Inferior parietal cortex (tissue), 1 donor: ENCODE measurements at regions not wholly inside any gene's neighbourhood (a gene's known extent, or its start where the extent isn't known, plus 50 kb on each side); places are given as distances from the start of the nearest gene placed in this dataset.
A peak's percentile ranks its signal among the peaks of the same experiment; 100 is the strongest.
"Not testable (repeated sequence)": the region's sequence is repeated elsewhere in the genome, so short reads cannot be mapped to it uniquely, and the experiment has no call there.

ENCODE experiments used
- DNase-seq: peaks from one replicate; pipeline ENCODE4 v3.0.0-alpha.2; 2016; ENCODE audit errors: extremely low spot score

DNA sequence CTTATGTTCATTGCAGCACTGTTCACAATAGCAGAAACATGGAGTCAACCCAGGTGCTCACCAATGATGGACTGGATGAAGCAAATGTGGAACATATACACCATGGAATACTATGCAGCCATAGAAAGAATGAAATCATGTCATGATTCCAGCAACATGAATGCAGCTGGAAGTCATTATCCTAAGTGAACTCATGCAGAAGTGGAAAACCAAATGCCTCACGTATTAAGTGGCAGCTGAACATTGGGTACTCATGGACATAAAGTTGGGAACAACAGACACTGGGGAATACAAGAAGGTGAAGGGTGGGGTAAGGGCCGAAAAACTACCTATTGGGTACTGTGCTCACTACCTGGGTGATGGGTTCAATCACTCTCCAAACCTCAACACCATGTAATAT lies 915.9 kb downstream of the UQCRFS1 start:
- DNase-seq = no peak

DNA sequence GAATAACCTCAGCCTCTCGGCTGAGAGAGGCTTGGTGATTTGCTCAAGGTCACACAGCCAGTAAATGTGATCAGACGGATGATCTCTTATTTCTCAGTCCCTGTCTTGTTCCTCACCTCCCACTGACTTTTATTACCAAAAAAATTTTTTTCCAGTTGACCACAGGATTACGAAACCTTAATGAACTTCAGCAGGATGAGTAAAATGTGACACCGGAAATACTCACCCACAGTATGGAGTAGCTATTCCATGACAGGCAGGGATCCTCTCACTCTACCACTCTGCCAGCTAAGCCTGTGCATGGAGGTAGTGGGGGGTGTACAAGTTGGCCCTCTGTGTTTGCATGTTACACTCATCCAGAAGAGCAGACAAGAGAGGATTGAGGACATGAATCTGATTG lies 916.4 kb downstream of the UQCRFS1 start:
- DNase-seq = no peak

DNA sequence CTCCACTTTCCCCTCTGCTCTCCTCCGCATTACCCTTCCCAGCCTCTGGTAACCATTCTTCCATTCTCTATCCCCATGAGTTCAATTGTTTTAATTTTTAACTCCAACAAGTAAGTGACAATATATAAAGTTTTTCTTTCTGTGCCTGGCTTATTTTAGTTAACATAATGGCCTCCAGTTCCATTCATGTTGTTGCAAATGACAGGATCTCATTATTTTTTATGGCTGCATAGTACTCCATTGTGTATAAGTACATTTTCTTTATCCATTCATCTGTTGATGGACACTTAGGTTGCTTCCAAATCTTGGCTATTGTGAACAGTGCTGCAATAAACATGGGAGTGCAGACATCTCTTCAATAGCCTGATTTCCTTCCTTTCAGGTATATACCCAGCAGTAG lies 918.0 kb downstream of the UQCRFS1 start:
- DNase-seq = not testable (repeated sequence)

DNA sequence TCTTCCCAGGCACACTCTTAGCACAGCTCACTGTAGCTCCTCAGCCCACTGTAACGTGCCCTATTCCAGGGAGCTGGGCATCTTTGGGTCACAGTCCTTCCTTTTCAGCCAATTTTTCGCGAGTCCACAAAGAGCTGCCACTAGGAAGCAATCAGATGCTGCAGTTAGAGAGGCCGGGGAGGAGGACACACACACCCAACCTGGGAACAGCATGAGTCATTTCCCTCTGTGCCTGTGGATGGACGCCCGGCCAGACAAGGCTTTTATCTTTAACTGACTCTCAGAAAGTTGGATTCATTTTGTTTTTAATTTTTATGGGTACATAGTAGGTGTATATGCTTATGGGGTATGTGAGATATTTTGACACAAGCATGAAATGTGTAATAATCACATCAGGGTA lies 918.6 kb downstream of the UQCRFS1 start:
- DNase-seq = no peak

DNA sequence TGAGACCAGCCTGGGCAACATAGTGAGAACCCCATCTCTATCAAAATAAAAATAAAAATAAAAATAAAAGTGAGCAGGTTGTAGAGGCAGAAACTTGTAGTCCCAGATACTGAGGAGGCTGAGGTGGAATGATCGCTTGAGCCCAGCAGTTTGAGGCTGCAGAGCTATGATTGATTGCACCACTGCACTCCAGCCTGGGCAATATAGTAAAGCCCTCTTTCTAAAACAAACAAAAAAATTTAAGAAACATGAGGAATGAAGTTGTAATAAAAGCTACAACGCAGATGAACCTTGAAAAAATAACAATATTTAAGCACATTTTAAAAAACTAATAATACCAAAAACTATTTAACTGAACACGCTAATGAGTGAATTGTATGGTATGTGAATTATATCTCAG lies 919.3 kb downstream of the UQCRFS1 start:
- no peak for DNase-seq

DNA sequence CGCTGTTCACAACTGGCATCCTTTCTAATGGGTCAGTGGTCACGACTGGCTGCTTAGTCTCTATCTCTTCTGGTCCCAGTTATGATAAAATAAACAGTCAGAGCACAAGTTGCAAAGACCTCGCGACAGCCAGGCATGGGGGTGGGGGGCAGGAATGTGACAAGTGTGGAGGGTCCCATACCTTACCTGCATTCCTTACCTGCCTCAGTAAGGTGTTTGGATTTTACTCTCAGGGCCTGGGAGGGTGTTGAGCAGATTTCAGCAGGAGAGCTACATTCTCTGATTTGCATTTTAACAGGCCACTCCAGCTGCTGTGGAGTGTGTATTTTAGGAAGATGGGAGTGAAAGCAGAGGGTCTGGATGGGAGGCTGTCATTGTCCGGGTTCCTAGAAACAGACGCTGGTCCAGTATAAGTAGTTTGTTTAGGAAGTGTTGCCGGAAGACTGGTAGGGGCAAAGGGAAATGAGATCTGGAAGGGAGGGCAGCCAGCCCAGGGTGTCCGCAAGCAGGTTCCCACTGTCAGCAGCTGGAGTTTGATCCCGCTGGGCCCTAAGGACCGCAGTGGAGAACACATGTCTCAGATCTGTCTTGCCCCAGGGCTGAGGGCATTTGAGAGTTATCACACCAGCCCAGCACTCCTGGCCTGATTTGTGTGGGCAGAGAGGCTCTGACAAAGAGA lies 920.0 kb downstream of the UQCRFS1 start:
- no peak for DNase-seq

DNA sequence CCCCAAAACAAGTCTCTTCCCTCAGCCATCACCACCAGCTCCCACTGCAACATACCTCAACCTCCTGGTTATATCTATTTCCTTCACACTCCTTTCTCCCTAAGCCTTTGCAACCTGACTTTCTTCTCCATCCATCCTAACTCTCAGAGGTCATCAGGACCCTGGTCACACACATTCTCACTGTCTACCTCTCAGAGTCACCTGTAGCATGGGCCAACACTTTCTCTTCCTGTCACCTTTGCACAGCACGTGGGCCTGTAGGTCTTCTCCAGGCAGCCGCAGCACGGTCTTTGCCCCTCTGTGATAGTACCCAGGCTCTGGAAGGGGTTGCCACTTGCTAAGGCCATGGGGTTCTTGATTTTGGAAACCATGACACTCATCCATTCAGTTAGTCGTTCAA lies 921.1 kb downstream of the UQCRFS1 start:
- no peak for DNase-seq

DNA sequence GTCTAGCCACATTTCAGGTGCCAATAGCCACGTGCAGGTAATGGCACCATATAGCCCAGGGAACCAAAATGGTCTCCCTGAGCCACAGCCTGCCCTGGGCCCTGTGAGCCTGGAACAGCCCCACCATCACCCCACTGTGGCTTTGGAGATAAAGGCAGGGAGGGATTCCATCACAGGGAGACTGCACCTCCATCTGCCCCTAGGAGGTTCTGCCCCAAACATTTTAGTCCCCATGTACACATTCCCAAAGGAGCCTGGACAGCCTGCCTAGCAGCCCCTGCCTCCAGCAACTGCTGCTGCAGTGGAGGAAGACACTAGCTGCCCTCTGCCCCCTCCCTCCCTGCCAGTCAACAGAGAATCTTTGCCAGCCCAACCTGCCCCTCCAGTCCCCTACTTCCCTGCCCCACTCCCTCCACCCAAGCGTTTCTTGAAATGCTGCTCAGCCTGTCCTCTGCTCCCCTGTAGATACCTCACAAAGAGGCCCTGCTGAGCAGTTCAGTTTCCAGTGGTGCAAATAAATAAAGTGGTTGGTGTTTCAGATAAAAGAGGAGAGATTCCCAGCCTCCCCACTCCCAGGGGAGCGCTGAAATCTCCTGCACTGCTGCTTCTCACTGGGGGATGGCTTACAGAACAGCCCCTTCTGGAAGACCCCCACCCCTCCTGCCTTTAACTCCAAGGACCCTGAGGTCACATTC lies 921.8 kb downstream of the UQCRFS1 start:
- DNase-seq = no peak

DNA sequence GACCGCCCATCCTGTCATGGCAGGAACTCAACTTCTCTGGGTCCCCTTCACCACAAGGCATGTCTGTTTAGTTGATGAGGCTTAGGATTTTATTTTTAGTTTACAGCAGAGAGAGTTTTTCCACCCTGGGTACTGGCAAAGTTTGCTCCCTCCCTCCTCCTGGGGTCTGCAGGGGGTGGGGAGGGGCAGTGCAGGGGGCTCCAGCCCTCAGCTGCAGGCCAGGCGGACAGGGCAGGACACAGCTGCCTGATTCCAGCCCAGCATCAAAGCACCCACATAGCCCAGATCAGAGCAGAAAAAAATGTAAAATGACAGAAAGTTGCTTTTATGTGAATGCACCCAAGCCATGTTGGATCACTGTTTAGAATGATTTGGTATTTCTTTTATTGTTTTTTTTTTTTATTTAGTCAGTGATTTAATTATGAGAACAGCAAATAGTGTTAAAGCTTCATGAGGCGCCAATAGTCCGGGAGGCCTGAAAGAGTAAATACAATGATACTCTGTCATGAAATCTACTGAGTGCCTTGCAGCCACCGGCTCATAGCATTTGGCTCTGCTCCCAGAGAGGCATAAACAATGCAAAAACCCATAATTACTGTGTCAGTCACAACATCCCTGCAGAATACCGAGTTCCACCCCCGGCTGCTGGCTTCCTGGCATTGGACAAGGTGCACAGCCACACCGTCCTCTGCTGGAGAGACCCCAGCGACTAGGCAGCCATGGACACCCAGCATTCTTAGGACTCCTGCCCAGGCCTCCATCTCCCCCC lies 923.5 kb downstream of the UQCRFS1 start:
- peak; percentile 80 for DNase-seq

DNA sequence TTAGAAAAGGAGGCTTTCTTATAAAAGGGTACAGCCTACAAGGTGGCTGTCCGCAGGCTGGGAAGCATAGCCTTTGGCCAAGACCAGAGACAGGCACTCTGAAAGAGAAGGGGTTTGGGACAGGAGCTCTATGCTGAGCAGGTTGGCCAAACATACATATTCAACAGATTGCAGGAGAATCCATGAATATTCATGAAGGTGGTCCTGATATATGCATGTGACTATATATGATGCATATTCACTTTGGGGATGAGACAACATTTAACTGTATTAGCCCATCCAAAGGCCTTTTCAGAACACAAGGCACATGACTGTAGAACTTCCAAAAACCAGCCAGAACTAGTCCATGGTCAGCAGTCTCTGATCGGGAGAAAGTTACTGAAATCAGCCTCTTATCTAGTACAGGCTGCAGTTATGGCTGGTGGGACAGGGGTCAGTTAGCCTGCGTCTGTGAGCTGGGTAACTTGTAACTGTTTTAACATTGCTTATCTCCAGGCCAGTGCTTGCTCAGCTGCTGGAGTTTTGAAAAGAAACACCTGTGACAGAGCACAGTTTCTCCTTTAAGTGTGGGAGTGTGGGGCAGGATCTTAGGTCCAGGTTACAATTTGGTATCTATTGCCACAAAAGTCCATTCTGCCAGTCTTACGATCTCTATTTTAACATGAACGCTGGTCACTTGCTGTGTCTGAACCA lies 924.2 kb downstream of the UQCRFS1 start:
- DNase-seq = no peak

DNA sequence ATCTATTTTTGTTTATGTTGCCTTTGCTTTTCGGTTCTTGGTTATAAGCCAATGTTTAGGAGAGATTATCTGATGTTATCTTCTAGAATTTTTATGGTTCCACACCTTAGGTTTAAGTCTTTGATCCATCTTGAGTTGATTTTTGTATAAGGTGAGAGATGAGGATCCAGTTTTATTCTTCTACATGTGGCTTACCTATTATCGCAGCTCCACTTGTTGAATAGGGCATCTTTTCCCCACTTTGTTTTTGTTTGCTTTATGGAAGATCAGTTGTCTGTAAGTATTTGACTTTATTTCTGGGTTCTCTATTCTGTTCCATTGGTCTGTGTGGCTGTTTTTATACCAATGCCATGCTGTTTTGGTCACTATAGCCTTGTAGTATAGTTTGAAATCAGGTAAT lies 927.0 kb downstream of the UQCRFS1 start:
- no peak for DNase-seq

DNA sequence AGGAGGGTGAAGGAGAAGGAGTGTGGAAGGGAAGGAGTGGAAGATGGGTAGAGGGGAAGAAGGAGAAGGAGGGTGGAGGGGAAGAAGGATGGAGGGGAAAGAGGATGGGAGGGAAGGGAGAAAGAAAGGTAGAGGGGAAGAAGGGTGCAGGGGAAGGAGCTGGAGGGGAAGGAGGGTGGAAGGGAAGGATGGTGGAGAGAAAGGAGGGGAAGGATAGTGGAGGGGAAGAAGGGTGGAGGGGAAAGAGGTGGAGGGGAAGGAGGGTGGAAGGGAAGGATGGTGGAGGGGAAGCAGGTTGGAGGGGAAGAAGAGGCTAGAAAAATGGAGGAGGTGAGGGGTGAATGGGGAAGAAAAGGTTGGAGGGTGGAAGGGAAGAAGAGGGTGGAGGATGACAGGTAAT lies 927.9 kb downstream of the UQCRFS1 start:
- DNase-seq = no peak

DNA sequence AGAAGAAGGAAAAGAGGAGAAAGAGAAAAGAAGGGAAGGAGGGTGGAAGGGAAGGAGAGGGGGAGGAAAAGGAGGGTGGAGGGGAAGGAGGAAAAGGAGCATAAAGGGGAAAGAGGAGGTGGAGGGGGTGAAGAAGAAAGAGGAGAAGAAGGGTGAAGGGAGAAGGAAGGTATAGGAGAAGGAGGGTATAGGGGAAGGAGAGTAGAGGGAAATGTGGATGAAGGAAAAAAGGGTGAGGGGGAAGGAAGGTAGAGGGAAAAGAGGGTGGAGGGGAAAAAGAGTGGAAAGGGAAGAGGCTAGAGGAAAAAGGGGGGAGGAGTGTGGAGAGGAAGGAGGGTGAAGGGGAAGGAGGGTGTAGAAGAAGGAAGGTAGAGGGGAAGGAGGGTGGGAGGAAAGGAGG lies 928.6 kb downstream of the UQCRFS1 start:
- no peak for DNase-seq

DNA sequence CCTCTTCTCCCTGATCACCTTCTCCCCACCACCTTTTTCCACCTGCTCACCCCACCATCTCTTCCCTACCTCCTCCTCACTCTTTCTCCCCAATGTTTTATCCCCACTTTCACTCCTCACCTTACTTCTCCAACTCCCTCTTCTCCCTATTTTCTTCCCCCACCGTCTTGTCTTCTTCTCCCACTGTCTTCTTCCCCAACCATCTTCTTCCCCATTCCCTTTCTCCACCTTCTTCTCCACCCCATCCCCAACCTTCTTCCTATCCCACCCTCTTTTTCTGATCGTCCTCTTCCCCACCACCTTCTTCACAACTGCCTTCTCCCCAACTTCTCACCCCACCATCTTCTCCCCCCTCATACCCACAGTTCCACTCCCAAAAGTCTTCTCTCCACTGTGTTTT lies 929.4 kb downstream of the UQCRFS1 start:
- no peak for DNase-seq

DNA sequence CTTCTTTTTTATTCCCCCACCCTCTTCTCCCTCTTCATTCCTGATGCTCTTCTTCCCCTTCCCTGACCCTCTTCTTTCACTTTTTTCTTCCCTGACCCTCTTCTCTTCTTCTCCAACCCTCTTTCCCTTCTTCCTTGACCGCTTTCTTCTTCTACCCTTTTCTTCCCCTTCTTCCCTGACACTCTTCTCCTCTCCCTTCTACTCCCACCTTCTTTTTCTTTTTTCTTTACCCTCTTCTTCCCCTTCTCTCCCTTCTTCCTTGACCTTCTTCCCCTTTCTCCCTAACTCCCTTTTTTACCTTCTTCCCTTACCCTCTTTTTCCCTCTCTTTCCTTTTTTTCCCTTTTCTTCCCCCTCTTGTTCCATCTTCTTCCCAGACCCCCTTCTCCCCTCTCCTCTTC lies 931.3 kb downstream of the UQCRFS1 start:
- no peak for DNase-seq

DNA sequence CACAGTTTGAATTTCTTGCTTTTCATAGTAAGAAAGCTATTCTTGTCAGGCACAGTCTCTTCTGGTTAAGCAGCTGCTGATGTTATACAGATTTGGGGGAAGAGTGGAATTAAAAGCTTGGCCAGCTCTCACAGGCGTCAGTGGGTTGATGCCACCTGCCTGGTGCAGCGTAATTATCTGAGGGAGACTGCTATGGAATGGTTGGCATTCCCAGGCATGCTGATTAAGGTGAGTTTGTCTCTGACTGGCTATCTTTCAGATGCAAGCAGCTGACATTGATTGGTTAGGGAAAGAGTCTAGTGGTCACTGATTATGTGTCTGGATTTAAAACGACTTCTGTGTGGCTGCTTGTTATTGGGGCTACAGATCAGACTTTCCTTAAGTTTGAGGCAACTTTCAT lies 948.4 kb downstream of the UQCRFS1 start:
- no peak for DNase-seq

DNA sequence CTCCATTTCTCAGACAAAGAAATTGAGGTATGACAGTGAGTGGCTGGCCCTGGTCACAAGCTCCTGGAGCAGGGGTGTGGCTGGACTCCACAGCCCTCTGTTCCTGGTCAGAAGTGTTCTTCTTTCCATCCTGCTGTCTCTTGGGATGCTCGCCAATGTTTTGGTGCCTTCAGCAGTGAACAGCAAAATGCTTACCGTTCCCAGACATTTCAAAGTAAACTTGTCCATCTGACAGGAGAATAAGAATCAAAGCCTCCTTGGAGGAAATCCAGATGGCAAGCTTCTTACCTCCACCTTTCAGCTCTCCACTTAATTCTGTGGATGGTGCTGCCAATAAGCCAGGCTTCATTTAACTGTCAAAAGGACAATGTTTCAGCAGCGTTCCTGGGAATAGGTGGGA lies 954.1 kb downstream of the UQCRFS1 start:
- no peak for DNase-seq

DNA sequence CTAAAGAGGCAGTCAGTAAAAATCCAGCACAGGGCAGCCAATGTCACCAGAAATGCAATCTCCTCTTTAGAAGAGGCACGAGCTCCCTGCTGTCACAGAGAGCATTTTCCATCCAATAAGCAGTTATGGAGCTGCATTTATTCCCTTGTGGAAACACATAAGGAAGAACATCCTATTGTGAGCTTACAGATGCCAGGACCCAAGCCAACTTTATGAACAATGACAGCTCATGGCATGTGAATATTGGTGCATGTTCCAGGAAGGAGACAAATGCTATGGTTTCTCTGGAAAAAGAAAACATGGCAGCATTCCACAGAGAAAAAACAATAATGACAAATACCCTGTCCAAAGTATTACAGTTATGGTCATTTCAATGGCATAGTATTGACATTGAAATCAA lies 955.6 kb downstream of the UQCRFS1 start:
- no peak for DNase-seq

DNA sequence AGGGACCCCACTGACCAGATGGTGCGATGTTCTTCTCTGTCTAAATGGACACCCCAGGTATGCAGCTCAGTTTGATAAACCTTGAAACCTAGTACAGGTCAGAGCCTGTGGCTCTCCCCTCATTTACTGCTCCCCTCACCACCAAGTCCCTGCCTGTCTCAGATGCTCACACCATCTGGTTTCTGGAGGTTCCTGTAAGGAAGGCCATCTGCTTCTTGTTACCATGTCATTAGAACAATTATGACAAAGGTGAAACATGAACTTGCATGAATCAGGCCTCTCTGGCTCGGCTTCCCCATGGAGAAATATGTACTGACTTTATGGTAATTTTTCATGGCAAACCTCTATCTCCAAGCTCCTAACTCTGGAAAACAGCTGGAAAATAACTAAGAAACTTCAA lies 965.7 kb downstream of the UQCRFS1 start:
- no peak for DNase-seq

DNA sequence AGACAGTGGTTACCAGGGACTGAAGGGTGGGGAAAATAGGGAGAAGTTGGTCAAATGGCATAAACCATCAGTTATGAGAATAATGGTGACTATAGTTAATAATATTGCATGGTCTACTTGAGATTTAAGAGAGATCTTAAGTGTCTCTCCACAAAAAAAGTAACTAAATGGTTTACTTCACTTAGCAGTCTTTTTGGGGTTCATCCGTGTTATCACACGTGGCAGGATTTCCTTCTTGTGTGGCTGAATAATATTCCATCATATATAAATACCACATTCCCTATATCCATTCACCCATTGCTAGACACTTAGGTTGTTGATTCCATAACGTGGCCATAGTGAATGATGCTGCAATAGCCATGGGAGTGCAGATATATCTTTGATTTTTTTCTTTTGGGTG lies 967.0 kb downstream of the UQCRFS1 start:
- no peak for DNase-seq

DNA sequence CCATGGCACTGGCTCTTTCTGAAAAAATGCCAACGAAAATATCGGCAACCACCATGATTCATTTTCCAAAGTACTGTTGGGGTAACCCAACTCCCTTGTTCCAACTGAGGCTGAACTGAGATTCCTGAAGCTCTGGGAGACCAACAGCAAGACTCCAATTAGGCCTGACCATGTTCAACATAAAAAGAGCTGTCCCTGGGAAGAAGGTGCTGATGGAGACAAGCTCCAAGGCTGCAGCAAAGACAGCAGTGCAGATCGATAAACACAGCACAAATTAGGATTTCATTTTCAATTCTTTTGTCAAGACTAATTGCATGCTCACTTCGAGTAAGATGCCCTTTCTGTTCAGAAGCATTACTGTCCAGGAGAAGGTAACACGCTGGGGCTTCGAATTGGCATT lies 968.0 kb downstream of the UQCRFS1 start:
- no peak for DNase-seq

DNA sequence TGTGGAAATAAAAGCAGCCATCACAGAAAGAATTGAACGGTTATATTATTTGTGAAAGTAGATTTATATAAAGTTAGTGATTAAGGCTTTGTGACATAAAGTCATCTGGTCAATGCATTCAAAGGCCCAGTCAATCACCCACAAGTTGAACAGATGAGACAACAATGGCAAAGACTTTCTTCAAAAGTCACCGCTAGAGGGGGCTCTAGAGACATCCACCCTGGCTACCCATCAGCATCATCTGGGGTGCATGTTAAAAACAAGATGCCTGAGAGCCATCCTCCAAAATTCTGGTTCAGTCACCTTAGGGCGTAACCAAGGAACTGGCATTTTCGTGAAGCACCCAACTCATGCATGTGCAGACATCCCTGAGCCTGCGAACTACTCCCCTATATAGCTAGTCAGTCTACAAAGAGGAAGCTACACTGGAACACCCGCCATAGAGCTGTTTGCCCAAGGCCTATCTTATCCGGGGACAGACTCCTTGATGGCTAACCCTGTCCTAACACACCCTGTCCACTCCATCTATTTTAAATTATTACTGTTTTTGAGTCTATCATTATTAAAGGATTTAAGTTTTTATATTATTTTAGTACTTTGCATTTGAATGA lies 970.5 kb downstream of the UQCRFS1 start:
- DNase-seq = peak; percentile 39
